HG02981 (cell line): ENCODE measurements at regions not wholly inside any gene's neighbourhood (a gene's known extent, or its start where the extent isn't known, plus 50 kb on each side); places are given as distances from the start of the nearest gene placed in this dataset.

ENCODE experiments used
- ATAC-seq: cut with Tn5 transposase; IDR thresholded peaks from one replicate; pipeline ENCODE4 v1.9.1; 2021; ENCODE audit warnings: mild to moderate bottlenecking, moderate library complexity; ENCODE audit not compliant: unreplicated experiment

GRCh38 chr20:39670988-39671387 lies 708.8 kb downstream of the DHX35 start:
- ATAC-seq: no peak

DNA sequence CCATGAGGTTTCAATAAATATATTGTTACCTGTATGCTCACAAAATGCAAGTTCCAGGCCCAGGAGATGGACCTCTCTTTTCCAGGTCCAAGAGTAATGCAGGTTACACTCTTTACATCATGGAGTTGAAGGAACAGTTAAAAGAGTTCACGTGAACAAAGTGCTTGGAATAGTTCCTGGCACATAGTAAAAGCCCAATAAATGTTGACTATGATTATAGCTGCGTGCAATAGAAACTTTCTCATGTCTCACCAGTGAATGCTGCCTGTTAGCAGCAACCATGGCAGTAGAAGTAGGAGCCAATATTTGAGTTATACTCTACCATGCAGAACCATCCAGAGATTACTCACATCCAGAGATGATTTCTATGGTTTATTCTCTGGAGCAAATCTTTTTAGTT lies 707.5 kb downstream of the DHX35 start:
- no peak for ATAC-seq

- ATAC-seq: no peak
Observed at GRCh38 chr20:39668038-39668437, 705.9 kb downstream of the DHX35 start.

GRCh38 chr20:39661833-39662232 lies 699.7 kb downstream of the DHX35 start:
- no peak for ATAC-seq

GRCh38 chr20:39660965-39661364 lies 698.8 kb downstream of the DHX35 start:
- ATAC-seq: no peak

GRCh38 chr20:39660226-39660625 lies 698.1 kb downstream of the DHX35 start:
- ATAC-seq: no peak

- ATAC-seq: no peak
Observed at GRCh38 chr20:39658662-39659409, 696.7 kb downstream of the DHX35 start.

GRCh38 chr20:39654171-39654570 lies 692.0 kb downstream of the DHX35 start:
- no peak for ATAC-seq

DNA sequence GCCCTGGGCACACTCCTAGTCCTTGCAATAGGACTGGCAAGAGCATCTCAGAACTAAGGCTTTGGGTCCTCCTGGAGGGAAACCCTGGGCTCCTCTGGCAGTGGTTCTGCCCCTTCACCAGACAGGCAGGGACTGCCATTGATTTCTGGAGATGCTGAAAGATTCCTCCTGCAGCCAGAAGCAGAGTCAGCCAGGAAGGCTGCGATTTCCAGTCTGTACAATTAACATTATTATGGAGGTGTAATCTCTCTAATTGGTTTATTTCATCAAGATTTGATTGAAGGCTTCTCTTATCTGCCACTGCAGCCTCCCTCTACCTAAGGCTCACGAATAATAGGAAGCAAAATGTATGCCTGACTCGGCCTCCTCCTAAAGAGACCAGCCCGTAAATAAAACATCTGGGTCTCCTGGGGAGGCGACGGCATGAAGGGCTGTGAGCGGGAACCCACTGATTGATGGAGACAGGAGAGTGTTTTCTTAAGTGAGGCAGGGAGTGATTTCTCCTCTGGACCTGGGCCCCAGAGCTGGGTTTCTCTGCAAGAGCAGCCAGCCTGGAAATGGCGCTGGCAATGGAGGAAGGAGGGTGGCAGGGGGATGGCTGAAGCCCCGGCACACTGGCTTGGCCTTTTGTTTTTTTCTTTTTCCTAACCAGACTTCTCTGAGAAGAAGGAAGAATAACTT lies 689.6 kb downstream of the DHX35 start:
- ATAC-seq: no peak

DNA sequence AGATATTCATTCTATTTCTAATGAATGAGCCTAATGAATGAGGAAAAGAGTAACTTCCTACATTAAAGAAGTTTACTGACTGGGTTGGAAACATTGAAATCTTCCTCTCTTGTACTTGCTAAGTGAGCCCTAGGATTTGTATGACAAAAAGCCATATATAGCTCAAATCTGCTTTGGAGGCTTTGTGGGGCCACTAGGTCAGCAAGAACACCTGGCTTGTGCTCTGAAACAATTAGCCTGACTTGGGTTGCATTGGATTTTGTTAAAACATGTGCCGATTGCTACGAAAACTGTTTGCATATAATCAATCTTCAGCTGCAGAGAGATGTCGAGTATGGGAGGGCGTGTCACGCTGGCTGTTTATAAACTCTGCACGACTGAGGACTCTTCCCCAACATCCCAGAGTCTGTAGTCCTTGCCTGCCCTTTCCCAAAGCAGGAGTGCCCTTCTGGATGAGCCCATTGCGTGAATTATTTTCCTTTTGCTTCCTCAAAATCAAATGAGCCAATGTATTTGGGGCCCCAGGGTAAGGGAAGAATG lies 684.8 kb downstream of the DHX35 start:
- no peak for ATAC-seq

GRCh38 chr20:39645131-39645530 lies 683.0 kb downstream of the DHX35 start:
- ATAC-seq: no peak

DNA sequence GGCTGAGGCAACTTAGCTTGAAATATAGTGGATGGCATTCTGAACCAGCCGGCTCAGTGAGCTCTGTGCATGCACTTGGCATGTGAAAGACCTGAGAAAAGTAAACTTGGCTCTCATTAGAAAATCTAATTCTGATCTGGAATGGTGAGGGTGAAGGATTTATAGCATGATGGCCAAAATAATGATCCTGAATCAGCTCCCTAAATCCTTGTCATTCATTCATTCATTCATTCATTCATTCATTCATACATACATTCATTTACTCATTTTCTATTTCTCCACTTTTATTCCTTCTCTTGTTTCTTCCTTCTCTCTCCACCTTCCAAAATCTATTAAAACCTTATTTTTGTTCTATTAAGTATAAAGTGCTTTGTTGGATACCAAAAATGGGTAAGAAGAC lies 681.1 kb downstream of the DHX35 start:
- no peak for ATAC-seq

DNA sequence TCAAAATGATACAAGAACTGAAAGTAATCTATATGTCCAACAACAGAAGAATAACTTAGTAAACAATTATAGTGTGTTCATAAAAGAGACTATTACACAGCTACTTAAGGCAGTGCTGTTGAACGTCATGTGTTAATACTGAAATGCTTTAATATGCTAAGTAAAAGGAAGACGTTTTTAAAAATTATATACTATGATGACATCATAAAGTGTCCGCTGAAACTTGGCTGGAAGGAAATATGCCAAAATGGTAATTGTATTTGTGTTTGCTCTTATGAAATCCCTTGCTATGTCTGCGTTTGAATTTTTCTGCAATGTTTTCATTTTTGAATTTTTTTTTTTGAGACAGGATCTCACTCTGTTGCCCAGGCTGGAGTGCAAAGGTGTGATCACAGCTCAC lies 679.3 kb downstream of the DHX35 start:
- no peak for ATAC-seq

DNA sequence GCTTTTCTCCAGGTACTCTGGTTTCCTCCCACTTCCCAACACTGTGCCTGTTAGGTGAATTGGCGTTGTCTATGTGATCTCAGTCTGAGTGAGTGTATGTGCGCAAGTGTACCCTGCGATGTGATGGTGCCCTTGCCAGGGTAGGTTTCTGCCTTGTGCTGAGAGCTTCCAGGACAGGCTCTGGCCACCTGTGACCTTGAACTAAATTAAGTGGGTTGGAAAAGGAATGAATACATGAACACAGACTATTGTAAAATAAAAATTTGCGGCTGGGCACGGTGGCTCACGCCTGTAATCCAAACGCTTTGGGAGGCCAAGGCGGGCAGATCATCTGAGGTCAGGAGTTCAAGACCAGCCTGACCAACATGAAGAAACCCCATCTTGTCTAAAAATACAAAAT lies 678.0 kb downstream of the DHX35 start:
- ATAC-seq: no peak

- no peak for ATAC-seq
Observed at GRCh38 chr20:39638731-39639130, 676.6 kb downstream of the DHX35 start.

DNA sequence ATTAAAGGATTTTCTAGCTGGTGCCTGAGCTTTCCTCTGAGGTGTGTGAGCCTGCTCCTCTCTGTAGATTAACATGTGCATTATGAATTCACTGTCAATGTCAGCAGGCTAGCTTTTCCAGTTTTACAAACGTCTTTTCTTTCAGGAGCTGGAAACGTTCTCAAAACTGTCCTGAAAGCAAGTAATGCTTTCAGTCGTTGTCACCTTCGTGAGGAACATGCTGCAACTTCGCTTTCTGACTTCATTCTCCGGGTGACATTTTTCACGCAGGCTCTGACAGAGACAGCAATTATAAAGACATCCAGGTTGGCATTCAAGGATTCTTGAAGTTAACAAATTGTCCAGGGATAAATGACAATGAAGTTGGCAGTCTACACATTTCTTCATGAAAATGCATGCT lies 671.5 kb downstream of the DHX35 start:
- no peak for ATAC-seq

GRCh38 chr20:39632757-39633156 lies 670.6 kb downstream of the DHX35 start:
- ATAC-seq: no peak

DNA sequence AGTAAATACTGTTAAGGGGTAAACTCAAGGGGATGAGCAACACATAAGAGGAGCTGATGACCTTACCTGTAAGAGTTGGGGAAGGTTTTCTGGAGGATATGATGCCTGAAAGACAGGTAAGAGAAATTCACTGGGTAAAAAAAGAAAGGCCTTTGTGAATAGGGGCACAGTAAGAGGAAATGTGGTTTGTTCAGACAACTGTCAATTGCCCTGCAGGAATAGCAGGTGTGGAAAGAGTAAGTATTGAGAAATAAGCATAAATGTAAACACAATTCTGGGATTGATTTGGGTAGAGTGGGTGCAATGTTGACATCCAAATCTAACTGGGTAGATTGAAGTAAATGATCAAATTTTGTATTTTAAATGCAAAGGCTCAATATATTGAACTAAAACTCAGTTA lies 670.0 kb downstream of the DHX35 start:
- no peak for ATAC-seq

GRCh38 chr20:39631557-39631956 lies 669.4 kb downstream of the DHX35 start:
- ATAC-seq: no peak

- no peak for ATAC-seq
Observed at GRCh38 chr20:39630215-39630908, 668.2 kb downstream of the DHX35 start.

DNA sequence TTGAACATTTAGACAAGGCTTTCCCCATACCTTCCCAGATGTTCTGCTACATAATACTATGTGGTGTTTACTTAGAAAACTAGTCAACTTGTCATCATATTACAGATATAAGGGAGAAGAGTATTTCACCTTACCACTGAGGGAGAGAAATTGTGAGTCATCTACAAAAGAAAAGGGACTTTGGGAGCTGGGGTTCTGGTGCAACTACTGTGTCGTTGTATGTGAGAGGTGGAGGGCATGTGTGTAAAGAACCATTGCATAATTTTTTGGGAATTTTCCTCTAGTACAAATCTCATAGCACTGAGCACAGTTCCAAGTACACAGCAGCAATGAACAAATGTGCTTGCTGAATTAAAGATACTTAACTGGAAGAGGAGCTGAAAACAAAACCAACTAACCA lies 665.6 kb downstream of the DHX35 start:
- ATAC-seq: no peak

DNA sequence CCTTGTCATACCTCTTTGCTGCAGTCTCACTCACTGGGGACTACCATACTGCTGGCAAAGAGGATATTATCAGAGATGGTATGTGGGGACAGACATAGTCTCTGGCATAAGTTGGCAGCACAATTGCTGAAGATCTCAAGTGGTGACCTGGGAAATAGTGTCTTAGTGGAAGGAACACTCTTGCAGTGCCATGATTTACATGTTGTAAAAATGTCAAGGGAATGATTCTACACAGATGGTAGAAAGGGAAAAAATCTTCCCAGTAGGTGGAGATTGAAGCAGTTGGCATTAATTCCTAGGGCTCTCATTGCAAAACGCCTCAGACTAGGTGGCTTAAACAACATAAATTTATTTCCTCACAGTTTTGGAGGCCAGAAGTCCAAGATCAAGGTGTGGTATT lies 662.2 kb downstream of the DHX35 start:
- no peak for ATAC-seq
